Stomach (tissue), 8 donors: ENCODE measurements at regions not wholly inside any gene's neighbourhood (a gene's known extent, or its start where the extent isn't known, plus 50 kb on each side); places are given as distances from the start of the nearest gene placed in this dataset.

Experiments used
- DNase-seq, 2 donors: peaks; one replicate each; pipeline versions ENCODE4 v3.0.0 to v3.0.0-alpha.2; 2013 to 2019
- H3K27ac ChIP-seq, 5 donors: fragments of 200-600 bp in 4 of 5; sonication (generic) in 4 of 5; one replicate each; pipeline ENCODE4 v1.5.1; 2013 to 2019; ENCODE audit warnings: mild to moderate bottlenecking in 1 of 5, moderate library complexity in 1 of 5
- H3K27me3 ChIP-seq, 3 donors: fragments of 200-600 bp; sonication (generic); one replicate each; pipeline ENCODE4 v1.5.1; 2017 to 2019; ENCODE audit warnings: mixed run types in 1 of 3
- H3K36me3 ChIP-seq, 4 donors: fragments of 200-600 bp; sonication (generic); 1 replicate in 3 of 4; 2 replicates in 1 of 4; pipeline ENCODE4 v1.5.1; 2016 to 2019
- H3K4me1 ChIP-seq, 4 donors: fragments of 200-600 bp; sonication (generic); one replicate each; pipeline ENCODE4 v1.5.1; 2016 to 2019
- H3K4me3 ChIP-seq, 4 donors: fragments of 200-600 bp; sonication (generic) in 3 of 4; one replicate each; pipeline ENCODE4 v1.5.1; 2016 to 2019; ENCODE audit warnings: mild to moderate bottlenecking in 1 of 4
- H3K9me3 ChIP-seq, 4 donors: fragments of 200-600 bp; sonication (generic); one replicate each; pipeline ENCODE4 v1.5.1; 2016 to 2019
- EP300 ChIP-seq: sonication (generic); formaldehyde crosslinking; IDR thresholded peaks from one replicate; pipeline ENCODE4 v1.6.1; 2017; ENCODE audit warnings: antibody characterized with exemption
- POLR2A ChIP-seq, 4 donors: fragments of 450-650 bp; IDR thresholded peaks; one replicate each; pipeline ENCODE4 v1.6.1; 2016; ENCODE audit warnings: antibody characterized with exemption in 4 of 4, control low read depth in 2 of 4, mild to moderate bottlenecking in 1 of 4, moderate library complexity in 1 of 4
- POLR2AphosphoS5 ChIP-seq, 3 donors: sonication (generic); formaldehyde crosslinking; IDR thresholded peaks; one replicate each; pipeline ENCODE4 v1.6.1; 2016; ENCODE audit warnings: antibody characterized with exemption in 3 of 3
- WGBS, 5 donors: extraction: QIAGEN DNeasy Blood & Tissue Kit in 3 of 5; methylation state at CpG; one replicate each; pipeline versions ENCODE4 v1.1.5 to v1.1.7; 2013 to 2018; 5-methylcytosine and 5-hydroxymethylcytosine counted together
- intact Hi-C: fragments of 100-400 bp; cut with DNase I; formaldehyde crosslinking; loops from one replicate; pipeline ENCODE4 v1.15.1; 2023; ENCODE audit warnings: low total_unique reads
- TF ChIP-seq, protein P1 (sequence below), 7 experiments: fragments of 450-650 bp in 4 of 7; fragments of 200-600 bp in 3 of 7; sonication (generic) in 3 of 7; IDR thresholded peaks; one replicate each; pipeline ENCODE4 v1.5.1; 2016 to 2019; ENCODE audit warnings: antibody characterized with exemption in 7 of 7, control low read depth in 2 of 7, mild to moderate bottlenecking in 1 of 7
- donor health status: healthy with polysubstance abuse.
- donor health status: Bipolar disorder and iron deficiency.
- donor health status: healthy.

DNA sequence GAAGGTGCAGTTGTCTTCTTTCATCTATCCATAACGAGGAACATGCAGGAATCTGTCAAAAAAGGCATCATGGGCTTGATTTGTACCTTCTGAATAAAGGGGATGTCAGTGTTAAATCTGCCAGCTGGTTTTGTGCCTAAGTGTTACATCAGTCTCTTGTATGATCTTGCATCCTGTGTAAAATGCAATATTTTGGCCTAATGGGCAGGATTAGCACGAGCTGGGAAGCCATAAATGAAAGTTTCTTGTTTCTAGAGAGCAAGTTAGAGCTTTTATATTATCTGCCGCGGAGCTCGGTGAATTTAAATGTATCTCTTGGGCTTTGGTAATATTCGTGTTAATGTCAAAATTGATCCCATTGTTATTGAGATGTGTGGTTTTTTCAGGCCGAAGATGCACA is 526.1 kb upstream of the WWC1 start:
- TF ChIP-seq POLR2AphosphoS5 (IDR thresholded peaks at IDR 0.05) (no peak), EP300 (no peak), POLR2A (IDR thresholded peaks at IDR 0.05) (no peak)
- TF ChIP-seq, protein P1, sequence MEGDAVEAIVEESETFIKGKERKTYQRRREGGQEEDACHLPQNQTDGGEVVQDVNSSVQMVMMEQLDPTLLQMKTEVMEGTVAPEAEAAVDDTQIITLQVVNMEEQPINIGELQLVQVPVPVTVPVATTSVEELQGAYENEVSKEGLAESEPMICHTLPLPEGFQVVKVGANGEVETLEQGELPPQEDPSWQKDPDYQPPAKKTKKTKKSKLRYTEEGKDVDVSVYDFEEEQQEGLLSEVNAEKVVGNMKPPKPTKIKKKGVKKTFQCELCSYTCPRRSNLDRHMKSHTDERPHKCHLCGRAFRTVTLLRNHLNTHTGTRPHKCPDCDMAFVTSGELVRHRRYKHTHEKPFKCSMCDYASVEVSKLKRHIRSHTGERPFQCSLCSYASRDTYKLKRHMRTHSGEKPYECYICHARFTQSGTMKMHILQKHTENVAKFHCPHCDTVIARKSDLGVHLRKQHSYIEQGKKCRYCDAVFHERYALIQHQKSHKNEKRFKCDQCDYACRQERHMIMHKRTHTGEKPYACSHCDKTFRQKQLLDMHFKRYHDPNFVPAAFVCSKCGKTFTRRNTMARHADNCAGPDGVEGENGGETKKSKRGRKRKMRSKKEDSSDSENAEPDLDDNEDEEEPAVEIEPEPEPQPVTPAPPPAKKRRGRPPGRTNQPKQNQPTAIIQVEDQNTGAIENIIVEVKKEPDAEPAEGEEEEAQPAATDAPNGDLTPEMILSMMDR (IDR thresholded peaks at IDR 0.05), result no peak
- intact Hi-C loops, result no loop called here
- H3K27me3 ChIP-seq, result no peaks in the 10 kb centered on the region
- no peak for DNase-seq
- H3K27ac ChIP-seq, result no peak overlapping the region
- no peaks in the 10 kb centered on the region for H3K9me3 ChIP-seq
- H3K36me3 ChIP-seq, result no peaks in the 10 kb centered on the region
- no peak overlapping the region for H3K4me3 ChIP-seq
- 64 to 71% (median 67%) methylated on average over 7 of the region's 7 CpGs for WGBS, 5 donors
- H3K4me1 ChIP-seq, result no peaks in the 10 kb centered on the region

DNA sequence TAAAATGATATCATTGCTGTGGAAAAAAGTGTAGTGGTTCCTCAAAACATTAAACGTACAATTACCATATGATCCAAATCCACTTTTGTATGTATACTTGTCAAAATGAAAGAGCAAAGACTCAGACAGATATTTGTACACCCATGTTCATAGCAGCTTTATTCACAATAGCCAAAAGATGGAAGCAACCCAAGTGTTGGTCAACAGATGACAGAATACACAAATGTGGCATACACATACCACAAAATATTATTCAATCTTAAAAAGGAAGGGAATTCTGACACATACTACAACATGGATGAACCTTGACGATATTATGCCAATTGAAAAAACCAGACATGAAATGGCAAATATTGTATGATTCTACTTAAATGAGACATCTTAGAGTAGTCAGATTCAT is 524.5 kb upstream of the WWC1 start:
- intact Hi-C loops, result no loop called here
- Histone ChIP-seq H3K27ac (no peak overlapping the region), H3K9me3 (no peaks in the 10 kb centered on the region), H3K27me3 (no peaks in the 10 kb centered on the region), H3K4me3 (no peak overlapping the region), H3K36me3 (no peaks in the 10 kb centered on the region), H3K4me1 (no peaks in the 10 kb centered on the region)
- 39 to 45% (median 43%) methylated on average over 2 of the region's 2 CpGs for WGBS, 5 donors
- DNase-seq, result no peak
- TF ChIP-seq, protein P1 (IDR thresholded peaks at IDR 0.05), result no peak
- TF ChIP-seq POLR2A (IDR thresholded peaks at IDR 0.05) (no peak), POLR2AphosphoS5 (IDR thresholded peaks at IDR 0.05) (no peak), EP300 (no peak)

DNA sequence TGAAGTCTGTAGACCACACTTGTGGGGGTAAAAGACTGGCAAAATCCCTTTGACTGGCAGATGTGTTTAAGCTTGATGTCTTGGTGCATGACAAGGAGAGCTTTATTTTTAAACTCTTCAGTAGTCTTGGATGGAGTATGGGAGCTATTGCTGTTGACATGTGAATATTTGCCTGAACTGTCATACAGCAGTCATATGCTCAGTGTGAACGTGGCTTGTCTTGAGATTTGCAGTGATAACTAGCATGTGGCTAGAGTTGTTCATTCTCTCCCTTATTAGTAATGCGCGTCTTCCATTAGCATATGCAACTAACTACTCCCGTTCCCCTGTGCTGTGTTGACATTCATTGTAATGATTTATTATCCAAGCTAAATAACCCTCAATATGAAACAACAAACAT is 523.6 kb upstream of the WWC1 start:
- no peak for DNase-seq
- Histone ChIP-seq H3K27me3 (no peaks in the 10 kb centered on the region), H3K27ac (no peak overlapping the region), H3K4me3 (no peak overlapping the region), H3K36me3 (no peaks in the 10 kb centered on the region), H3K4me1 (no peaks in the 10 kb centered on the region), H3K9me3 (no peaks in the 10 kb centered on the region)
- WGBS, 5 donors, result 63 to 77% (median 68%) methylated on average over 4 of the region's 4 CpGs
- intact Hi-C loops, result no loop called here
- TF ChIP-seq POLR2AphosphoS5 (IDR thresholded peaks at IDR 0.05), result no peak
- TF ChIP-seq, protein P1 (IDR thresholded peaks at IDR 0.05), result no peak
- no peak for TF ChIP-seq POLR2A (IDR thresholded peaks at IDR 0.05)
- TF ChIP-seq EP300, result no peak

DNA sequence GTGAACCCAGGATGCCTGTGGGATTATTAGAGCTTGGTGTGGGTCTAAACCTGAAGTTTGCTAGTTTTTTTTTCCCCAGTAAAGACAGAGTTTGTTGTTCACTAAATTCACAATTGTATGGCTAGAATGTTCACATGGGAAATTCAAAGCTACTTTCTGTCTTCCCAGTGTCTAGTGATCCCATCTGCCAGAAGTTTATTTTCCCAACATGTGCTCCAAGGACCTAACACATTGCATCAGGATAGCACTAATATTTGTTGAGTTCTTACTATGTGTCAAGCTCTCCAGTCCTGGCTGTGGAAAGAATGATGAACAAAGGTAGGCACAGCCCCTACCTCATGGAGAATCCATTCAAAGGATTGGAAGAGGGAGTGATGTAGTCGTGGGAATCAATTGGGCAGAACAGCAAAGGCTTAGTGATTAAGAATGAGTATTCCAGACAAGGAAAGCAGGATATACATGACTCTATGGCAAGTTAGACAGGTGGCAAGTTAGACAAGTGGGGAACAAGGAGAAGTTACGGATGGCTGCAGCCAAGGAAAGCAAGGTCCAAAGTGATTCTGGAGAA is 521.5 kb upstream of the WWC1 start:
- 72 to 87% (median 84%) methylated on average over 2 of the region's 2 CpGs for WGBS, 5 donors
- intact Hi-C loops, result no loop called here
- Histone ChIP-seq H3K27me3 (no peaks in the 10 kb centered on the region), H3K27ac (no peak overlapping the region), H3K4me1 (no peaks in the 10 kb centered on the region), H3K9me3 (no peaks in the 10 kb centered on the region), H3K4me3 (no peak overlapping the region), H3K36me3 (no peaks in the 10 kb centered on the region)
- DNase-seq, result no peak
- TF ChIP-seq POLR2AphosphoS5 (IDR thresholded peaks at IDR 0.05) (no peak), EP300 (no peak), POLR2A (IDR thresholded peaks at IDR 0.05) (no peak)
- TF ChIP-seq, protein P1 (IDR thresholded peaks at IDR 0.05), result no peak
